ENCODE measurements at regions not wholly inside any gene's neighbourhood (a gene's known extent, or its start where the extent isn't known, plus 50 kb on each side); places are given as distances from the start of the nearest gene placed in this dataset.
"Not testable (repeated sequence)": the region's sequence is repeated elsewhere in the genome, so short reads cannot be mapped to it uniquely, and the experiment has no call there.

GRCh38 chr1:182206626-182207239, 145.2 kb upstream of the ZNF648 start:
- H3K4me1 Mint-ChIP-seq (ENCODE audit: low read depth, unreplicated experiment): peaks cover 9% of the 10 kb centered on the region
- no peaks in the 10 kb centered on the region for H3K9me3 Mint-ChIP-seq (ENCODE audit: unreplicated experiment)
- no peak for TF ChIP-seq CTCF (IDR thresholded peaks at IDR 0.05; ENCODE audit: partially characterized antibody, unreplicated experiment)
- no peak for DNase-seq
- H3K27ac Mint-ChIP-seq (ENCODE audit: unreplicated experiment): no peak overlapping the region
- H3K4me3 Mint-ChIP-seq (ENCODE audit: unreplicated experiment): no peak overlapping the region
- H3K27me3 Mint-ChIP-seq (ENCODE audit: unreplicated experiment): no peaks in the 10 kb centered on the region
- no peaks in the 10 kb centered on the region for H3K36me3 Mint-ChIP-seq (ENCODE audit: unreplicated experiment)

- H3K36me3 Mint-ChIP-seq (ENCODE audit: unreplicated experiment): no peaks in the 10 kb centered on the region
- H3K27ac Mint-ChIP-seq (ENCODE audit: unreplicated experiment): no peak overlapping the region
- H3K27me3 Mint-ChIP-seq (ENCODE audit: unreplicated experiment): no peaks in the 10 kb centered on the region
- no peaks in the 10 kb centered on the region for H3K9me3 Mint-ChIP-seq (ENCODE audit: unreplicated experiment)
- TF ChIP-seq CTCF (IDR thresholded peaks at IDR 0.05; ENCODE audit: partially characterized antibody, unreplicated experiment): no peak
- H3K4me1 Mint-ChIP-seq (ENCODE audit: low read depth, unreplicated experiment): peaks cover 7% of the 10 kb centered on the region
- no peak overlapping the region for H3K4me3 Mint-ChIP-seq (ENCODE audit: unreplicated experiment)
- no peak for DNase-seq
These were observed 144.0 kb upstream of the ZNF648 start for GRCh38 chr1:182205351-182206022.

- Mint-ChIP-seq H3K27me3 (ENCODE audit: unreplicated experiment) (no peaks in the 10 kb centered on the region), H3K4me3 (ENCODE audit: unreplicated experiment) (no peak overlapping the region)
These were observed 141.8 kb upstream of the ZNF648 start for GRCh38 chr1:182203191-182203875.

GRCh38 chr1:182201490-182201889, 140.0 kb upstream of the ZNF648 start:
- H3K4me3 Mint-ChIP-seq (ENCODE audit: unreplicated experiment); H3K27me3 Mint-ChIP-seq (ENCODE audit: unreplicated experiment); H3K4me1 Mint-ChIP-seq (ENCODE audit: low read depth, unreplicated experiment); H3K27ac Mint-ChIP-seq (ENCODE audit: unreplicated experiment); DNase-seq; H3K36me3 Mint-ChIP-seq (ENCODE audit: unreplicated experiment); H3K9me3 Mint-ChIP-seq (ENCODE audit: unreplicated experiment): not testable (repeated sequence)

More at GRCh38 chr1:182203191-182203875, 141.8 kb upstream of the ZNF648 start:
- H3K27ac Mint-ChIP-seq (ENCODE audit: unreplicated experiment): no peak overlapping the region
- no peak for DNase-seq
- no peaks in the 10 kb centered on the region for H3K9me3 Mint-ChIP-seq (ENCODE audit: unreplicated experiment)
- no peaks in the 10 kb centered on the region for H3K4me1 Mint-ChIP-seq (ENCODE audit: low read depth, unreplicated experiment)
- TF ChIP-seq CTCF (IDR thresholded peaks at IDR 0.05; ENCODE audit: partially characterized antibody, unreplicated experiment): no peak
- no peaks in the 10 kb centered on the region for H3K36me3 Mint-ChIP-seq (ENCODE audit: unreplicated experiment)

- H3K9me3 Mint-ChIP-seq (ENCODE audit: unreplicated experiment): no peaks in the 10 kb centered on the region
- no peaks in the 10 kb centered on the region for H3K27me3 Mint-ChIP-seq (ENCODE audit: unreplicated experiment)
- H3K4me3 Mint-ChIP-seq (ENCODE audit: unreplicated experiment): no peak overlapping the region
- no peak for TF ChIP-seq CTCF (IDR thresholded peaks at IDR 0.05; ENCODE audit: partially characterized antibody, unreplicated experiment)
- H3K4me1 Mint-ChIP-seq (ENCODE audit: low read depth, unreplicated experiment): peaks cover 4% of the 10 kb centered on the region
- no peaks in the 10 kb centered on the region for H3K36me3 Mint-ChIP-seq (ENCODE audit: unreplicated experiment)
- no peak overlapping the region for H3K27ac Mint-ChIP-seq (ENCODE audit: unreplicated experiment)
- no peak for DNase-seq
These were observed 138.7 kb upstream of the ZNF648 start for GRCh38 chr1:182200025-182200812.

Data from glutamatergic neuron (in vitro differentiated cells).